HL-60 (cell line): ENCODE measurements at regions not wholly inside any gene's neighbourhood (a gene's known extent, or its start where the extent isn't known, plus 50 kb on each side); places are given as distances from the start of the nearest gene placed in this dataset.

ENCODE experiments used
- DNase-seq, 2 experiments: peaks; one replicate each; pipeline ENCODE4 v3.0.0-alpha.2; 2010 to 2020; ENCODE audit warnings: low read depth in 1 of 2, low spot score in 1 of 2
- H3K27ac ChIP-seq: fragments of 250-450 bp; sonication (Bioruptor Pico); replicated peaks from 2 replicates; pipeline ENCODE4 v1.5.1; 2020; ENCODE audit warnings: mild to moderate bottlenecking, moderate library complexity
- H3K27me3 ChIP-seq: fragments of 250-450 bp; sonication (Bioruptor Pico); 2 replicates; pipeline ENCODE4 v1.5.1; 2021; ENCODE audit warnings: mild to moderate bottlenecking, moderate library complexity; ENCODE audit not compliant: insufficient read depth, poor library complexity, severe bottlenecking
- H3K4me3 ChIP-seq: replicated peaks from 2 replicates; pipeline ENCODE4 v1.5.1; 2011; ENCODE audit warnings: mild to moderate bottlenecking, control low read depth, low read length; ENCODE audit not compliant: insufficient read depth
- GABPA ChIP-seq: IDR thresholded peaks from 2 replicates; pipeline ENCODE4 v1.6.1; 2012; ENCODE audit warnings: low read depth
- POLR2AphosphoS5 ChIP-seq: IDR thresholded peaks from 2 replicates; pipeline ENCODE4 v1.6.1; 2012; ENCODE audit warnings: low read depth
- SPI1 ChIP-seq: IDR thresholded peaks from 2 replicates; pipeline ENCODE4 v1.6.1; 2012; ENCODE audit warnings: low read depth, mild to moderate bottlenecking, borderline replicate concordance
- TF ChIP-seq, protein P1 (sequence below): IDR thresholded peaks from 2 replicates; pipeline ENCODE4 v1.6.1; 2012; ENCODE audit warnings: low read depth; ENCODE audit not compliant: insufficient replicate concordance
- TF ChIP-seq, protein P2 (sequence below): IDR thresholded peaks from one replicate; pipeline ENCODE4 v1.5.1; 2011; ENCODE audit warnings: low read length, control low read depth, inconsistent platforms; ENCODE audit not compliant: insufficient read depth

GRCh38 chr1:30043731-30044408 lies 679.5 kb downstream of the MATN1 start:
- H3K4me3 ChIP-seq: no peak overlapping the region
- H3K27ac ChIP-seq: no peak overlapping the region
- DNase-seq: no peak
- no peak for TF ChIP-seq POLR2AphosphoS5
- TF ChIP-seq SPI1: no peak
- TF ChIP-seq, protein P1, sequence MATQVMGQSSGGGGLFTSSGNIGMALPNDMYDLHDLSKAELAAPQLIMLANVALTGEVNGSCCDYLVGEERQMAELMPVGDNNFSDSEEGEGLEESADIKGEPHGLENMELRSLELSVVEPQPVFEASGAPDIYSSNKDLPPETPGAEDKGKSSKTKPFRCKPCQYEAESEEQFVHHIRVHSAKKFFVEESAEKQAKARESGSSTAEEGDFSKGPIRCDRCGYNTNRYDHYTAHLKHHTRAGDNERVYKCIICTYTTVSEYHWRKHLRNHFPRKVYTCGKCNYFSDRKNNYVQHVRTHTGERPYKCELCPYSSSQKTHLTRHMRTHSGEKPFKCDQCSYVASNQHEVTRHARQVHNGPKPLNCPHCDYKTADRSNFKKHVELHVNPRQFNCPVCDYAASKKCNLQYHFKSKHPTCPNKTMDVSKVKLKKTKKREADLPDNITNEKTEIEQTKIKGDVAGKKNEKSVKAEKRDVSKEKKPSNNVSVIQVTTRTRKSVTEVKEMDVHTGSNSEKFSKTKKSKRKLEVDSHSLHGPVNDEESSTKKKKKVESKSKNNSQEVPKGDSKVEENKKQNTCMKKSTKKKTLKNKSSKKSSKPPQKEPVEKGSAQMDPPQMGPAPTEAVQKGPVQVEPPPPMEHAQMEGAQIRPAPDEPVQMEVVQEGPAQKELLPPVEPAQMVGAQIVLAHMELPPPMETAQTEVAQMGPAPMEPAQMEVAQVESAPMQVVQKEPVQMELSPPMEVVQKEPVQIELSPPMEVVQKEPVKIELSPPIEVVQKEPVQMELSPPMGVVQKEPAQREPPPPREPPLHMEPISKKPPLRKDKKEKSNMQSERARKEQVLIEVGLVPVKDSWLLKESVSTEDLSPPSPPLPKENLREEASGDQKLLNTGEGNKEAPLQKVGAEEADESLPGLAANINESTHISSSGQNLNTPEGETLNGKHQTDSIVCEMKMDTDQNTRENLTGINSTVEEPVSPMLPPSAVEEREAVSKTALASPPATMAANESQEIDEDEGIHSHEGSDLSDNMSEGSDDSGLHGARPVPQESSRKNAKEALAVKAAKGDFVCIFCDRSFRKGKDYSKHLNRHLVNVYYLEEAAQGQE: no peak
- TF ChIP-seq GABPA: no peak
- TF ChIP-seq, protein P2, sequence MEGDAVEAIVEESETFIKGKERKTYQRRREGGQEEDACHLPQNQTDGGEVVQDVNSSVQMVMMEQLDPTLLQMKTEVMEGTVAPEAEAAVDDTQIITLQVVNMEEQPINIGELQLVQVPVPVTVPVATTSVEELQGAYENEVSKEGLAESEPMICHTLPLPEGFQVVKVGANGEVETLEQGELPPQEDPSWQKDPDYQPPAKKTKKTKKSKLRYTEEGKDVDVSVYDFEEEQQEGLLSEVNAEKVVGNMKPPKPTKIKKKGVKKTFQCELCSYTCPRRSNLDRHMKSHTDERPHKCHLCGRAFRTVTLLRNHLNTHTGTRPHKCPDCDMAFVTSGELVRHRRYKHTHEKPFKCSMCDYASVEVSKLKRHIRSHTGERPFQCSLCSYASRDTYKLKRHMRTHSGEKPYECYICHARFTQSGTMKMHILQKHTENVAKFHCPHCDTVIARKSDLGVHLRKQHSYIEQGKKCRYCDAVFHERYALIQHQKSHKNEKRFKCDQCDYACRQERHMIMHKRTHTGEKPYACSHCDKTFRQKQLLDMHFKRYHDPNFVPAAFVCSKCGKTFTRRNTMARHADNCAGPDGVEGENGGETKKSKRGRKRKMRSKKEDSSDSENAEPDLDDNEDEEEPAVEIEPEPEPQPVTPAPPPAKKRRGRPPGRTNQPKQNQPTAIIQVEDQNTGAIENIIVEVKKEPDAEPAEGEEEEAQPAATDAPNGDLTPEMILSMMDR: no peak
- no peaks in the 10 kb centered on the region for H3K27me3 ChIP-seq

DNA sequence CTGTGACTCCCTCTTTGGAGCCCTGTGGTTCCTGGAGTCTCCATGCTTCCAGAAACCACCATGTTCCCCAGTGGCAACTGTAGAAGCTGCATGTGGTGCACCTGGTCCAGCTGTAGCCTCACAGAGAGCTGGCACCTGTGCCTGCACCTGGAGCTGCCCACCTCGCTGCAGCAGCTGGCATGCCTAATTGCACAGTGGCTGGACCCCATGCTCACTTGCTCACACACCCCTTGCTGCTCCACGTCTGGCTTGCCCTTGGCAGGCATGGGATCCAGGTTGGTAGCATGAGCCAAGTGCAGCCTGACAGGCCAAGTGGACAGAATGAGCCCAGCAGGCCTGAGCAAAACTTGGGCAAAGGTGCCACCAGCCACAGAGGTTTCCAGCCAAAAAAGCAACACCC lies 680.1 kb downstream of the MATN1 start:
- TF ChIP-seq GABPA (no peak), SPI1 (no peak), POLR2AphosphoS5 (no peak)
- TF ChIP-seq, protein P1: no peak
- TF ChIP-seq, protein P2: no peak
- Histone ChIP-seq H3K27ac (no peak overlapping the region), H3K4me3 (no peak overlapping the region), H3K27me3 (no peaks in the 10 kb centered on the region)
- no peak for DNase-seq

DNA sequence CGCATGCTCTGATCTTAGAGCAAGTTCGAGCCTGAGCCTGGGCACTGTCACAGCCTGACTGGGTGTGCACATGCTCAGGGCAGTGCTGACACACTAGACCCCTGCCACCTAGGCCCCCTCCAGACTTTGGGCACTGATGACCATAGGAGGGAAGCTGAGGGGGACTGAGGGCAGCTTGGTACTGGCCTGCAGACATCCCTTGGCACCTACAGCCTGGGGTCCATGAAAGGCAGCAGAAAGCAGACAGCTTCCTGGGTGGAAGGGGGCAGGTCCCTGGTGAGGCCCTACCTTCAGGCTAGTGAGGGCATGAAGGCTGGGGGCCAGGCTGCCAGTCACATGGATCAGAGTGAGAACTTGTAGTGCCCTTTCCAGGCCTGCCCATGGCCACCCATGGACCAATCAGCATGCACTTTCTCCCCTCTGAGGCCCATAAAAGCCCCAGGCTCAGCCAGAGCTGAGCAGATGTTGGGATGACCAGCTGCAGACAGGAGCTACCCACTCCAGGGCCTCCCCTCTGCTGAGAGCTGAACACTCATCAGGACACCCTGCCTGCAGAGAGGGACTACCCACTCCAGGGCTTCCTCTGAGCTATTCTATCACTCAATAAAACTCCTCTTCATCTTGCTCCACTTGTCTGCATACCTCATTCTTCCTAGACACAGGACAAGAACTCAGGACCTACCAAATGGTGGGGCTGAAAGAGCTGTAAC lies 680.8 kb downstream of the MATN1 start:
- DNase-seq: no peak

More for the DNA sequence above, 680.8 kb downstream of the MATN1 start:
- H3K27ac ChIP-seq: no peak overlapping the region
- TF ChIP-seq GABPA (no peak), POLR2AphosphoS5 (no peak), SPI1 (no peak)
- TF ChIP-seq, protein P1: no peak
- TF ChIP-seq, protein P2: no peak
- no peaks in the 10 kb centered on the region for H3K27me3 ChIP-seq
- no peak overlapping the region for H3K4me3 ChIP-seq
